HG03025 (cell line): ENCODE measurements at regions not wholly inside any gene's neighbourhood (a gene's known extent, or its start where the extent isn't known, plus 50 kb on each side); places are given as distances from the start of the nearest gene placed in this dataset.

Experiments used
- ATAC-seq: cut with Tn5 transposase; IDR thresholded peaks from one replicate; pipeline ENCODE4 v1.9.1; 2021; ENCODE audit warnings: mild to moderate bottlenecking, moderate library complexity; ENCODE audit not compliant: unreplicated experiment, low FRiP score

DNA sequence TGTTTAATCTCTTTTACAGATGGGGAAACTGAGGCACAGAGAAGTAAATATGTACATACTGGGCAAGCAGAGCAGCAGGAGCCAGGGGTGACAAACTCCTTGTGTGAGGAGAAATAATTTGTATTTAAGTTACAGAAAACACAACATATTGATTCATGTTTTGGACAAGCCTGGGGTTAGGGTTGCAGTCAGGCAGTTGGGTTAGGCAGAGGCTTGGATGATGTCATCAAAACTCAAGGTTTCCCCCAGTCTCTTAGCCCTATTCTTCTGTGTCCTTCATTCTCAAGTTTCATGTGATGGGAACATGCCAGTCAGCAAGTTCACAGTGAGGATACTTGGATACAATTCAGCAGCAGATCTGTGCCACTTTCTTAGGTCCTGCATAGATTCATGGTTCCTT lies 181.4 kb downstream of the CXCL12 start:
- no peak for ATAC-seq

DNA sequence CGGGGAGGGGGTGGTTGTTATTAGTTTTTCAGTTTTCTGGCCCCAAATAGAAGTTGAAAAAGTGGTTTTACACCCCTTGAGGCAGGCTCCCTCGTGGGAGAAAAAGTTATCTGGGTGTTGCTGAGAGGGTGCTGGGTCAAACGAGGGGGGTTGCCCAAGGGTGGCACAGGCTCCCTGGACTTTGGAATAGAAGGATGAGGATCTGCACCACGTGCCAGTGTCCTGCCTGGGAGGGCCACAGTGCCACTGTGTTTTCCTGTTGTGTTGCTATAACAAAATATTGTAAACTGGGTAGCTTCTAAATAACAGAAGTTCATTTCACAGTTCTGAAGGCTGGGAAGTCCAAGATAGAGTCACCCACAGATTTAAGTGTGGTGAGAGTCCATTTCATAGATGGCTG lies 181.9 kb downstream of the CXCL12 start:
- no peak for ATAC-seq

DNA sequence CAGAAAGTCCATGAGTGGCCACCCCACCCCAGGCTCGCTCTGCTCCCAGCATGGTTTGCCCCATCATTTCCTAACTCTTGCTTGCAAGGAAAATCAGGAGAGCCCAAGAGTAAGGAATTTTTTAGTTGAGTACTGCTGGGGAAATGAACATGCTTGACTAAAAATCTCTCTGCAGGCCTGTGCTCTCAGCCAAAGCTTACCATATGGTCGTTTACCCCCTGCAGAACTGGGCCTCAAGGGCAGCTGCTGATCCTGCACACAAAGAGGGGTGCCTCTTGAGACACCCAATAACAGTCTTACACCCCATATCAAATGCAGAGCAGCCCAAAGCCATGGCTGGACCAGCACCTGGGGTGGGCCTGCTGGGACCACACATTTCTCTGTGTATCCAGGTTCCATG lies 183.2 kb downstream of the CXCL12 start:
- ATAC-seq = no peak

DNA sequence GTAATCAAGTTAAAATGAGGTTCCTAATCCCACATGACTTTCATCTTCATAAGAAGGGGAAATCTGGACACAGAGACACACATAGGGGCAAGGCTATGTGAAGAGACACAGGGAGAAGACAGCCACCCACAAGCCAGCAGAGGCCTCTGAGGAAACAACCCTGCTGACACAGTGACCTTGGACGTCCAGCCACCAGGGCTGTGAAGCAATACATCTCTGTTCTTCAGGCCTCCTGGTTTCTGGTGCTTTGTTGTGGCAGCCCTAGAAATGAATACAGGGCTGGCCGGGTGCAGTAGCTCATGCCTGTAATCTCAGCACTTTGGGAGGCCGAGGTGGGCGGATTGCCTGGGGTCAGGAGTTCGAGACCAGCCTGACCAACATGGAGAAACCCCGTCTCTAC lies 183.9 kb downstream of the CXCL12 start:
- ATAC-seq = no peak

DNA sequence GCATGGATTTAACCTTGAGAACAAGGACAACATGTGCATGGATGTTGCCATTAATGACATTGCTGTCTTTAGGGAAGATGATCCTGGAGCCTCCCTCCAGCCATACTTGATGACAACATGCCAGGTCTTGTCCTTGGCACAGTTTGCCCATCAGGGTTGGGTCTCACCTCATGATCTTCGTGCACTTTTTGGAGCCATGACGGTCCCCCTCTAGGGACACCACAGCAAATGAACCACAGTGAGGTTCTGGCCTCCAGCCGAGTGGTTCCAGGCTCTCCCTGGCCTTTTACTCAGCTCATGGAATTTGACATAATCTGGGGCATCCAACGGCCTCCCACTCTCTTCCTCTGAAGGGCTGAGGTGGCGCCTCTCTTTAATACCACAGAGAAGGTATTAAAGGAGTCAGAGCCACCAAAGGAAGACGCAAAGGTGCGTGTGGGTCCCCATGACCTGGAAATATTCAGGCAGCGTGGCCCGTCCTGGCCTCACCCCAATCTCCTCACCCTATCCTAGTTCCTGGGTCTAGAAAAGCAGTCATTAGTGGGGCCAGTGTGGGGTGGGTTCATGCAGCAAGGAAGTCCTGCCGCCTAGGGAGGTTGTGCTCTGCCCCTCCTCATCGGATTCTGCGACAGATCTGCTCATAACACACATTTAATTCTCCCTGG lies 184.8 kb downstream of the CXCL12 start:
- ATAC-seq = no peak

DNA sequence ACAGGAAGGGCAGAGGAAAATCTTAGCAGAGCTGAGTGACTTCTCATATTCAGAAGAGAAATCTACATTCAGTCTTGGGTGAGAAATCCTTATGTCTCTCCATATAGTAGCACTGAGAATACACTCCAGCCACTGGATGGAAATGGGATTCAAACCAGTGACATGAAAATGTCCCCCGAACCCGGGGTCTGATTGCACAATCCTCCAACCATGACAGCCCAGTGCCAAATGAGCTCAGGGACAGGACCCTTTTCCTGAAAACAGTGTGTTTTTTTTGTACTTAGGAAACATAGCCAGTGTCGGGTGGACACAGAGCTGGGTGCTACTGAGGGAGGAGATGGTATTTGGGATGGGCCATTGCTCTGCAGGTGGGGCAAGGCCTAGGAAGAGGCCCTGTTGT lies 185.6 kb downstream of the CXCL12 start:
- no peak for ATAC-seq

DNA sequence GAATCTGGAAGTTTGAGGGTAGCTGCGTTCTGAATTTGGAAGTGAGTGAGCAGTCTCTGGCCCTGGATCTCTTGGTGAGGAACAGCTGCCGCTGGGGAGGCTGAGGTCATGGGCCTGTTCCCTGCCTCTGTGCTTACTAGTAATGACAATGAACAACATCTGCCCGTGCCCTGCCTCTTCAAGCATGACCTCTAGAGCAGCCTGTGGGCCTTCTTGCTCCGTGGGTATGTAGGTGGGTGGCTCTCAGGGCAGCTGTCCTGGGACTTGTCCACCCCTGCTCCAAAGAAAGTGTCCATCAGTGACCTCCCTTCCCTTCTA lies 186.2 kb downstream of the CXCL12 start:
- no peak for ATAC-seq

DNA sequence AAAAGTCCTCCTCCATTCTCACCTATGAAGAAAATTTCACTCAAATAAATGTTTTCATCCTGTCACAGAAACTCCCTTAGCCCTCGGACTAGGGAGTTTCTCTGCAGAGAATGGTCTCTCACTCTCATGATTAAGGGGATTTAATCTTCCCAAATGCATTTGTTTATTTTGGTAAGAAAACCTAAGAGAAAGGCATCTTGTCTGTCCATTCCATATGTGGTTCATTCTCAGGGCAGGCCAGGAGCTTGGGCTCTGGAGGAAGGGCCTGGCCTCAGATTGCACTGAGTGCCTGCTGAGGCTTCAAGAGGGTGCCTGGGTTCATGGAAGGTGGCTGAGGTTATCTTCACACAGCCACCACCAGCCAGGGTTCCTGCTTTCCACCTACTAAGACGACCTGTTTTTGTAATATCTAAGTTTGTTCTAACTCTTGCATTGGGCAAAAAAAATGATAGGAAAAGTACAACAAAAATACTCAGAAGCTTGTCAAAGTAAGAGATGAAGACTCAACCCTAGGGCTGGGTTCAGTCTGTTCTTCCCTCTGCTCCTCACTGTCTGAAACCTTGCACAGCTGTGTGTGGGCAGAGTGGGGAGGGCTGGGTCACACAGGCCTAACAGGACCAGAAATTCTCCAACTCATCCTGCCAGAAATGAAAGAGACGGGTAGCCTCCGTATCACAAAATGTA lies 186.7 kb downstream of the CXCL12 start:
- ATAC-seq = no peak

DNA sequence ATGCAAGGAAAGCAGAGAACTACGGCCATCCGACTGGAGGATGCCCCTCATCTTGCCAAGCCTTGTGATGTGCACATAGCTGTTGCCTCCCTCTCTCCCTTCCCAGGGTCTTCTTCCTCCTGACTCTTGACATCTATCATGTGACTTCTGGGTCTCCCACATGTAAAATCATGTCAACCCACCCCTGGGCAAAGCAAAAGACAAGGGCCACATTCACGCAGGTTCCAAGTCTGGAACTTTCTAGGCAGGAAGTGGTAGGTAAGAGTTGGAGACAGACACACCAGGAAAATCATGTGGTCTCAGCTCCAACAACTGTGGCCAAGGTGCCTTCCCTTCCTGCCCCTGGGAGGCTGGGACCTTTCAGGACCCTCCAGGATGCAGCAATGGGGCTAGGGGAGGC lies 187.3 kb downstream of the CXCL12 start:
- no peak for ATAC-seq

DNA sequence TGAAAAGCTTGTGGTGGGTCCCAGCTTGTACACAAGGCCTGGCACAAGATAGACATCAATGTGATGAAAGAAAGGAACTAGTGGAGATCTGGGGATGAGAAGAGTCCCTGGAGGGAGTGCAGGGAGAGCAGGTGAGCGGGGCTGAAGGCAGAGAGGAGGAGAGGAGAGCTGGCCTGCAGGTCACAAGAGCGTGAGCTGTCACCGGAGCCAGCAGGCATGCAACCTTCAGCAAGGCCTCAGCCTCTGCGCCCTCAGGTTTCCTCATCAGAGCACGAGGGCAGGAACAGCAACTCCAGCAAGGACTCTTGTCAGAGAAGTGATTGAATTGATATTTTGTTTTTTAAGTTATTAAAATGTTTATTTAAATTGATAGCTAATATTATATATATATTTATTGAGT lies 188.6 kb downstream of the CXCL12 start:
- ATAC-seq = no peak

DNA sequence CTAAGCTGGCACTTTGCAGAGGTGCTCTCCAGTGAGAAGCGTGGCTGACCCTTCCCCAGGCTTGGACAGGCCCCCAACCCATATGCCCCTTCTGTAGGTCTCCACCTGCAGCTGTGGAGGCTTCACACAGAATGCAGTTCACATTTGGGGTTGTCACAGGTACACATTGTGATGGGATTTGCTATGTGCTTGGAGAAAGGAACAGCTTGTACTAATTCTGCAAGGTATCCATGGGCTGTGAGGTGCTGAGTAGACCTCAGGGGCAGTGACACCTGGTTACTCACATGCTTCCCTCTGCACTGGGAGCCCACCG lies 188.9 kb downstream of the CXCL12 start:
- ATAC-seq = no peak

DNA sequence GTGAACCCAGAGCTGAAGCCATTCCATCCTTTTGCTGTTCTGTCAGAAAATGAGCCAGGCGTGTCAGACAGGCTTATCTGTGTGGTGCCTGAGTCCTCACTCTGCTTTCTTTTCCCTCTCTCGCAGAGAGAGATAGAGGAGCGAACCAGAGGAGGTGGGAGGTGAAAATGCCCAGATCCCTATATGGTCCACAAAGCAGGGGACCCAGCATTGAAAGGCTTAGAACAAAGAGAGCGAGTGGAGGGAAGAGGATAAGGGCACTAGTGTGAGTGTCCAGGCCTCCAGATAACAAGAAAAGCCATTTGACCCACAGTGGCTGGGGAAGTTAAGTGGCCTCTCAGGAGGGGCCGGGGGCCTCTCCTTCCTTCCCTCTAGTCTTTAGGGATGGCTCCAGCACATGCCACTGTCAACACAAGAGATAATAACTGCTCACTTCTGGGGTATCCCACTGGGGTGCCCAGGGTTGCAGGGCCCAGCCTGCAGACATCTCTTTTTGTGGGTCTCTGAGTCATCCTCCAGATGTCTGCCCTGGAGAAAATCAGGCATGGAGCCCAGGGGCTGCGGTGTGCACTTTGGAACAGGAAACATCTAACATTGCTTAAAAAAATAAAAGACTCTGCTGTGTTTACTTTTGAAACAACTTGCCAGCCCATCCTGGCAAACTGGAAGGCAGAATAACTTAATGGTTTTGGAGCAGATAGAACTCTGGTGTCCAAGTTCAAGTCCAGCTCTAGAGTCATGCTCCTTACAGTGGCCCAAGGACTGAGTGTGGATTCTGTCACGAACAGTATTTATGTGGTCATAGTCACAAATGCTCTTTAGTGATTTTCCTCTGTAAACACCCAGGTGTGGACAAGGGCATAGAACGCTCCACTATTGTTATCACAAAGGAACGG lies 189.5 kb downstream of the CXCL12 start:
- no peak for ATAC-seq

DNA sequence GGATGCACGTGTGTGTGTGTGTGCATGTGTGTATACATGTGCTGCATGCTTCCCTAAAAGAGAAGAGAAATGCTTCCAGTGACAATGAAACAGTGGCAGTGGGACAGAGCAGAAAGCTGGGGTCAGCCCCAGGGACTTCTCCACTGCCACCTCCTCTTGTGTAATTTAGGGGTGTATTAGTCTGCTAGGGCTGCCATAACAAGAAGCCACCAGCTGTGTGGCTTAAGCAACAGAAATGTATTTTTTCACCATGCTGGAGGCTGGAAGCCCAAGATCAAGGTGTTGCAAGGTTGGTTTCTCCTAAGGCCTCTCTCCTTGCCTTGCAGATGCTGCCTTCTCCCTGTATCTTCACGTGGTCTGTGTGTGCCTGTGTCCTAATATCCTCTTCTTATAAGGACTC lies 190.5 kb downstream of the CXCL12 start:
- ATAC-seq = no peak

DNA sequence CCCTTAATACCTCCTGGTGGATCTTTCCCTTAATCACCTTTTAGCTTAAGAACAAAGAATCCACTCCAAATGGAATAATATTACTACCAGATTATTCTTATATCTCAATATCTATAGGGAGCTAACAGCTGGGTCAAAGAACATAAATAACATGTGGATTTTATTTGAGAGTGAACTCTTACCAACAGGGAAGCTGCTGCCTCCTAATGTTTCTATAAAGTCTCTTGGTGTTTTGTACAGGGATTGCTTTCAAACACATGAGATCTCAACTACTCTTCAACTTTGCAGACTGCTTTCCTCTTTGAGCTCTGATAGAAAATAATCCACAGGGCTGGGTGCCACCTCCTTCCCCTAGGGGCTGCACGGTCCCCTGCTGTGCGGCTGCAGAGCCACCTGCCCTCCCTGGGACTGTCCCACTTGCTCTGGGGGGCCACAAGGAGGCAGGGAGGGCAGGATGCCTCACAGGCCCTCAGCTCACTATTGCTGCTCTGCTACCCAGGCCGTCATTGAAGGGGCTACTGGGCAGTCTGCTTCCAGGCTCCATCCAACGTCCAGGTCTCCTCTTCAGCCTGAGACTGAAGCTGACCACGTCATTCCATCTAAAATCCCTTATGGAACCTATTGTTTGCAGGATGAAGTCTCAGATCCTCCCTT lies 191.2 kb downstream of the CXCL12 start:
- ATAC-seq = no peak

DNA sequence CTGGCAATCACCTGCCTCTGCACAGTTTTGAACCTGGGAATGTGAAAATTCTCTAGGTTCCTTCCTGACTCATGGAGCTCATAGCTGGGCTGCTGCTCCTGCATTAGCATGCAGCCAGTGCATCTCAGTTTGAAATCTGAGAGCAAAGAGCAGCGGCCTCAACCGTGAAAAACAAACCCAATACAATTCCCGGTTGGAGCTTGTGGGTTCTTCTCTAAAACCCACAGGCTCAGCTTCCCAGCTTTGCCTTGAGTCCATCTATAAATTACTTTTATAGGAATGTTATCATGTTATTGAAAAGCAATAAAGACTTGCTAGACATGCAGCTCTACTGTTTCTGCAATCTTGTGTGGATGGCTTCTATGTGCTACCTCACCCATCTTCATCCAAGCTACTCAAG lies 191.7 kb downstream of the CXCL12 start:
- ATAC-seq = no peak

DNA sequence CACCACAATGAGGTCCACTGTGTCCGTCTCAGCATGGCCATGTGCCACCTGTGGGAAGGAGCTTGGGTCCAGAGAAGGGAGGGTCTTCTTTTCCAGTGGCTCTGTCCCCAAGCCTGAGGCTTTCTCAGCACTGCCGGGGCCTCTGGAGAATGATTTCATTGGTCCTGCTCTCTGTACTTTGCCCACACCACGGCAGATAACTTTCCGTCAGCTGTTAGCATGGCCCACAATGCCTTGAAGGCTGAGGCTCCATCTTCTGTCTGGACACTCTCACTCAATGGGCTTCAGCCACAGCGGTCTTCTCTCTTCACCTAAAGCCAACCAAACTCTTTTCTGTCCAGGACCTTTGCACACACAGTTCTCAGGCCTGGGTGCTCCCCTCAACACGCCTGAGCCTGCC lies 192.5 kb downstream of the CXCL12 start:
- no peak for ATAC-seq

DNA sequence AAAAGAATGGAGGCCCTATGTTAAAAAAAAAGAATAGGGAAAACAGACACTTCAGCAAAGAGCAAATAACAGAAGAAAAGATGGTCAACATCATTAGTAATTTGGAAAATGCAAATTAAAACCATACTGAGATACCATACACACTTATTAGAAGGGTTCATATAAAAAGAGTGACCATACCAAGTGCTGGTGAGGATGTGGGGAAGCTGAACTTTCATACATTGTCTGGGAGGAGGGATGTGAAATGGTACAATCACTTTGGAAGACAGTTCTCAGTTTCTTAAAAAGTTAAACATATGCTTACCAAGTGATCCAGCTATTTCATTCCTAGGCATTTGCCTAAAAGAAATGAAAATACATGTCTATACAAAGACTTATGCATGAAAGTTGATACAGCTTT lies 194.4 kb downstream of the CXCL12 start:
- no peak for ATAC-seq

DNA sequence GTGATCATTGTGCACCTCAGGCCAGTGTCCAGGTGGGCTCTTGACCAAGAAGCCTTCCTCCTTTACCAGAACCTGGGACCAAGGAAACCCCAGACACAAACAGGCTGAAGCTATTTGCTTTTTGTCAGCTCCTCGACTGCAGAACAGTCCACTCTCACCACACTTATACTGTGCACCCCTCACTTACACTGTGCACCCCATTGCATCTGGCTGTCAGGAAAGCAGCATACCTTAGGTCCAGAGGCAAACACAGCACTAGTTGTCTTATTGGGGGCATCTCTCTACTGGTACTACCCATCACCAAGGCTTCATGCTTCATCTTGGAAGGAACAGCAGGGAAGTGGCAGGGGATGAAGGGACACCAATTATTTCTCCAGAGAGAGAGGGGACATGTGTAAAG lies 198.1 kb downstream of the CXCL12 start:
- no peak for ATAC-seq

DNA sequence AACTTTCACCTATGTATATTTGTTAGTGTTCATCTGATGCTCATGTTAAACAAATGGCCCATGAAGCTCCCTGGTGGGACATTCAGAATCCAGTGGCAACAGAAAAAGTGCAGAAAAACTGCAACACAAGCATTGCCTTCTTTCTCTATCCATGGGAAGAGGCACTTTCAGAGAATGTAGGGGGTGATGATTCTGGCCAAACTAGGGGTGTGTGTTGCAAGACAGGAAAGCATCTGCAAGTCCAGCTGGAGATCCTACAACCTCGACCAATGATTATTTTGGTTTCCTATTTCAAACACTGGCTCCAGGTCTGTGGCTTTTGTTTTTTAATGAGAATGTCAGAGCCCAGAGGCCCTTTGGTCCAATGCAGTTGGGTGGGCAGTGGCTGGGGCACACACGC lies 198.7 kb downstream of the CXCL12 start:
- no peak for ATAC-seq

DNA sequence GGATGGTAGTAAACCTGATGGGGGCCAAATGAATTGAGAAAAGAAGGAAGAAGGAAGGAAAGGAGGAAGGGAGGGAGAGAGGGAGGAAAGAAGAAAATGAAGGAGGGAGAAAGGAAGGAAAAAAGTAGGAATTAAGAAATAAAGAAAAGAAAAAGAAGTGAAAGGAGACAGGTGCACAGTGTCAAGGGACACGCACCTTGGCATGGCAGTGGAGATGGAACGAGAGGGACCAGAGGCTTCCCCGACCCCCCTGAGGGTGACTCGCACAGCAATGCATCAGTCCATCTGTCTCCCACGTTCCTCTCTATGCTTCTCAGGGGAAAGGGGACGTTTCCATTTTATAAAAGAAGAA lies 199.6 kb downstream of the CXCL12 start:
- no peak for ATAC-seq

DNA sequence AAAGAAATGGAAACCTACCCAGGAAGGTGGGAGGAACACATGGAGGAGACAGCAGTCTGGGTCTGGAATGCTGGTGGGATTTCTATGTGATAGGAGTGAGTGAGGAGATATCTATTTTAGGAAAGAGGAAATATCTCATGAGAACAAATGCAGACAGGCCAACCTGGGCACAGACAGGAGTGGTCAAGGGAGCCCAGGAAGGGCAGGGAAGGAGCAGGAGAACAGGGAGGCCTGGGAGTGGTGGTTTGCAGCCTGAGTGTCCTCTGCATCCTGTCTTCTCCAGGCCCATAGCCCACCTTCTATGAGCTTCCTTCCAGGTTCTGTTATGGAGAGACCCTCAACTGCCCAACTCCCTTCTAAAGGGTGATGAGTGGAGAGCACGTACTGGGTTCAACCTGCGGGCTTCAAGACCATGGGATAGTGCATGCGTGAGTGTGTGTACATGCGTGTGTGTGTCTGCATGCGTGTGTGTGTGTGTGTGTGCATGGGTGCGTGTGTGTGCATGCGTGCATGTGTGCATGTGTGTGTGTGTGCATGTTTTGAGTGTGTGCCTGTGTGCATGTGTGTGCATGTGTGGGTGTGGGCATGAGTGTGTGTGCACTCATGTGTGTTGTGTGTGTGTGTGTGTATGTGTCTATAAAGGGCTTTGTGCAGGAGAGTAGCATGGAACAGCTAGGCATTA lies 200.1 kb downstream of the CXCL12 start:
- no peak for ATAC-seq
